ENCODE measurements at regions not wholly inside any gene's neighbourhood (a gene's known extent, or its start where the extent isn't known, plus 50 kb on each side); places are given as distances from the start of the nearest gene placed in this dataset.

GRCh38 chr13:103222683-103223082, 156.5 kb upstream of the SLC10A2 start:
- Histone ChIP-seq H3K27ac (ENCODE audit: low read length) (no peak overlapping the region), H2AFZ (ENCODE audit: low read length) (no peak overlapping the region), H3K4me2 (ENCODE audit: low read length) (no peak overlapping the region), H3K79me2 (ENCODE audit: low read length) (no peaks in the 10 kb centered on the region), H3F3A (ENCODE audit: low read length, unreplicated experiment) (no peaks in the 10 kb centered on the region), H3K4me1 (ENCODE audit: insufficient read depth, low read length) (peaks cover 4% of the 10 kb centered on the region; the same call in 1 of the 2 replicates), H3K36me3 (ENCODE audit: low read depth, low read length) (no peaks in the 10 kb centered on the region), H3K9ac (ENCODE audit: low read length) (no peak overlapping the region), H3K27me3 (ENCODE audit: low read length) (no peaks in the 10 kb centered on the region), H3K4me3 (ENCODE audit: low read length) (no peak overlapping the region), H3K9me3 (ENCODE audit: low read length) (no peaks in the 10 kb centered on the region), H4K20me1 (ENCODE audit: low read length) (no peaks in the 10 kb centered on the region), H3K9me2 (replicated peaks; ENCODE audit: low read length) (no peaks in the 10 kb centered on the region)
- BruUV-seq (replicated peaks), result no TSS peak
- intact Hi-C loops (cut with micrococcal nuclease), result no loop called here
- no peak for TF ChIP-seq EZH2 (IDR thresholded peaks at IDR 0.05; ENCODE audit: low read length, unreplicated experiment)
- TF ChIP-seq, protein P1, sequence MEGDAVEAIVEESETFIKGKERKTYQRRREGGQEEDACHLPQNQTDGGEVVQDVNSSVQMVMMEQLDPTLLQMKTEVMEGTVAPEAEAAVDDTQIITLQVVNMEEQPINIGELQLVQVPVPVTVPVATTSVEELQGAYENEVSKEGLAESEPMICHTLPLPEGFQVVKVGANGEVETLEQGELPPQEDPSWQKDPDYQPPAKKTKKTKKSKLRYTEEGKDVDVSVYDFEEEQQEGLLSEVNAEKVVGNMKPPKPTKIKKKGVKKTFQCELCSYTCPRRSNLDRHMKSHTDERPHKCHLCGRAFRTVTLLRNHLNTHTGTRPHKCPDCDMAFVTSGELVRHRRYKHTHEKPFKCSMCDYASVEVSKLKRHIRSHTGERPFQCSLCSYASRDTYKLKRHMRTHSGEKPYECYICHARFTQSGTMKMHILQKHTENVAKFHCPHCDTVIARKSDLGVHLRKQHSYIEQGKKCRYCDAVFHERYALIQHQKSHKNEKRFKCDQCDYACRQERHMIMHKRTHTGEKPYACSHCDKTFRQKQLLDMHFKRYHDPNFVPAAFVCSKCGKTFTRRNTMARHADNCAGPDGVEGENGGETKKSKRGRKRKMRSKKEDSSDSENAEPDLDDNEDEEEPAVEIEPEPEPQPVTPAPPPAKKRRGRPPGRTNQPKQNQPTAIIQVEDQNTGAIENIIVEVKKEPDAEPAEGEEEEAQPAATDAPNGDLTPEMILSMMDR (conservative IDR thresholded peaks at IDR 0.05; ENCODE audit: low read depth, low read length), result no peak
- no peak for TF ChIP-seq EZH2phosphoT487 (IDR thresholded peaks at IDR 0.05; ENCODE audit: borderline replicate concordance, low read length)
- ChIA-PET POLR2A (ENCODE audit: unreplicated experiment) (no interaction called here), CTCF (no interaction called here)
- DNase-seq (no peak), ATAC-seq (no peak)

- Histone ChIP-seq H3K27ac (ENCODE audit: low read length) (no peak overlapping the region), H3K9ac (ENCODE audit: low read length) (no peak overlapping the region), H3K79me2 (ENCODE audit: low read length) (no peaks in the 10 kb centered on the region), H4K20me1 (ENCODE audit: low read length) (no peaks in the 10 kb centered on the region), H2AFZ (ENCODE audit: low read length) (peak overlapping the region; percentile 6; the same call in 1 of the 2 replicates), H3K9me3 (ENCODE audit: low read length) (no peaks in the 10 kb centered on the region), H3K4me2 (ENCODE audit: low read length) (peak overlapping the region; percentile 48; the same call in 1 of the 2 replicates), H3F3A (ENCODE audit: low read length, unreplicated experiment) (no peaks in the 10 kb centered on the region), H3K9me2 (replicated peaks; ENCODE audit: low read length) (no peaks in the 10 kb centered on the region), H3K4me1 (ENCODE audit: insufficient read depth, low read length) (peaks cover 4% of the 10 kb centered on the region; the same call in 1 of the 2 replicates), H3K36me3 (ENCODE audit: low read depth, low read length) (no peaks in the 10 kb centered on the region), H3K4me3 (ENCODE audit: low read length) (no peak overlapping the region), H3K27me3 (ENCODE audit: low read length) (no peaks in the 10 kb centered on the region)
- intact Hi-C loops (cut with micrococcal nuclease), result no loop called here
- POLR2A ChIA-PET (ENCODE audit: unreplicated experiment), result no interaction called here
- ATAC-seq (peak; percentile 73), DNase-seq (peak; percentile 16)
- no TSS peak for BruUV-seq (replicated peaks)
- no peak for TF ChIP-seq EZH2 (IDR thresholded peaks at IDR 0.05; ENCODE audit: low read length, unreplicated experiment)
- TF ChIP-seq, protein P1 (conservative IDR thresholded peaks at IDR 0.05; ENCODE audit: low read depth, low read length), result no peak
- no peak for TF ChIP-seq EZH2phosphoT487 (IDR thresholded peaks at IDR 0.05; ENCODE audit: borderline replicate concordance, low read length)
- CTCF ChIA-PET, result no interaction called here
Measured at GRCh38 chr13:103218253-103218652, 152.0 kb upstream of the SLC10A2 start.

GRCh38 chr13:103213152-103213551, 146.9 kb upstream of the SLC10A2 start:
- H3K79me2 ChIP-seq (ENCODE audit: low read length), result no peaks in the 10 kb centered on the region
- H3K4me2 ChIP-seq (ENCODE audit: low read length), result no peak overlapping the region
- H3K27me3 ChIP-seq (ENCODE audit: low read length), result no peaks in the 10 kb centered on the region
- H3K36me3 ChIP-seq (ENCODE audit: low read depth, low read length), result no peaks in the 10 kb centered on the region
- no peak overlapping the region for H2AFZ ChIP-seq (ENCODE audit: low read length)
- no peak overlapping the region for H3K4me3 ChIP-seq (ENCODE audit: low read length)
- no peaks in the 10 kb centered on the region for H4K20me1 ChIP-seq (ENCODE audit: low read length)
- H3K4me1 ChIP-seq (ENCODE audit: insufficient read depth, low read length), result peaks cover 3% of the 10 kb centered on the region; the same call in 1 of the 2 replicates
- no peaks in the 10 kb centered on the region for H3K9me3 ChIP-seq (ENCODE audit: low read length)
- CTCF ChIA-PET, result no interaction called here
- POLR2A ChIA-PET (ENCODE audit: unreplicated experiment), result no interaction called here
- intact Hi-C loops (cut with micrococcal nuclease), result no loop called here
- no peak overlapping the region for H3K9ac ChIP-seq (ENCODE audit: low read length)
- DNase-seq, result no peak
- H3K9me2 ChIP-seq (replicated peaks; ENCODE audit: low read length), result no peaks in the 10 kb centered on the region
- no TSS peak for BruUV-seq (replicated peaks)
- TF ChIP-seq, protein P1 (conservative IDR thresholded peaks at IDR 0.05; ENCODE audit: low read depth, low read length), result no peak
- no peak for TF ChIP-seq EZH2phosphoT487 (IDR thresholded peaks at IDR 0.05; ENCODE audit: borderline replicate concordance, low read length)
- TF ChIP-seq EZH2 (IDR thresholded peaks at IDR 0.05; ENCODE audit: low read length, unreplicated experiment), result no peak
- no peak overlapping the region for H3K27ac ChIP-seq (ENCODE audit: low read length)
- no peaks in the 10 kb centered on the region for H3F3A ChIP-seq (ENCODE audit: low read length, unreplicated experiment)
- no peak for ATAC-seq
